GM20000 (cell line): ENCODE measurements at regions not wholly inside any gene's neighbourhood (a gene's known extent, or its start where the extent isn't known, plus 50 kb on each side); places are given as distances from the start of the nearest gene placed in this dataset.

Experiments used
- DNase-seq: peaks from one replicate; pipeline ENCODE4 v3.0.0; 2012; ENCODE audit warnings: low spot score
- CTCF ChIP-seq: IDR thresholded peaks from 2 replicates; pipeline ENCODE4 v1.5.1; 2012; ENCODE audit warnings: mild to moderate bottlenecking, control low read depth; ENCODE audit errors: extremely low read depth, missing control alignments

DNA sequence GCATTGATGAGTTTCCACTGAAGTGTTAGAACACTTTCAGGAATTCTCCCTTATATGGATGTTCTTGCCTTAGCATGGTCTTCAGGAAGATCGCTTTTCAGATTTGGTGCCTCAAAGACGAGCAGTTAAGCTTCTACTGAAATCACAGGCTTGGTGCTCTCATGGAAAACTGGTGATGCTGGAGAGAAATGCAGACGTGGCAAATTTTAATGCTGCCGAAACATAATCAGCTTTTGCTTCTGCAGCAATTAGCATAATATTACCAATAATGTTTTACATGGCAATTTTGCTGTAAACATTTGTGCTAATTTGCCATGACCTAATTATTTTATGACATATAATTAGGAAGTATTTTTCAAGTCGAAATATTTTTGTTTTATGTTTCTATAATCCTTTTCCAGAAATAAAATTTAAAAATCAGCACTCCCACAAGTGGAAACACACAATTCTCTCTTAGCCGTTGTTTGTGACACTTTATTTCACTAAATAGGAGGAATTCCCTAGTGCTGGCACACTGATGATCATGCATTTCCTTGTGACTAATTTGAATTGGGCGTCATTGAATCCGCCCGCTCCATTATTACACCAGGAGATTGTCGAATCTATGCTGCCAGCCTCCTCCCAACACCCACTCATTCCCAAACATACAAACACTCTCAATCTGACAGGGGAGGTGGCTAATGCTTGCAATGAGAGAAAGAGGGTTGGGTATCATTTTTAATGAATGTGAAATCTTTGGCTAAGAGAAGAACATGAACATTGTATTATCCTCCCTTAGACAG, 506.8 kb upstream of the PPP2R3A start:
- no peak for TF ChIP-seq CTCF
- DNase-seq, result no peak

DNA sequence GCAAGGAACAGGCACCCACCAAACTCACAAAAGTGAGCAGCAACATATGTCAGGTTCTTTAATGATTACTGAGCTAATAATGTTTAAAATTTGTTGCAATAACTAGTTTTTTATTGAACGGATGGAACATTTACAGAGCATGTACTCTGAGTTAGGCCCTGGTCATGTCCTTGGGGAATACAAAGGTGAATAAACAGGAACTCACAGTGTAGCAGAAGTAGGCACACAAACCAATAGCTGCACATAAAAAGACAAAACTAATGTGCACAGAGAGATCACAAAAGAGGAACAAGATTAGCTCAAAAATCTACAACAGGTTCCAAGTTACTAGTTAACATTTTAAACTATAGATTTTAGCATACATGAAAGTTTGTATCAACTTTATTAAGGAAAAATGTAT, 505.3 kb upstream of the PPP2R3A start:
- no peak for TF ChIP-seq CTCF
- DNase-seq, result no peak

GRCh38 chr3:135471911-135472310, 493.6 kb upstream of the PPP2R3A start:
- DNase-seq, result no peak
- TF ChIP-seq CTCF, result no peak

DNA sequence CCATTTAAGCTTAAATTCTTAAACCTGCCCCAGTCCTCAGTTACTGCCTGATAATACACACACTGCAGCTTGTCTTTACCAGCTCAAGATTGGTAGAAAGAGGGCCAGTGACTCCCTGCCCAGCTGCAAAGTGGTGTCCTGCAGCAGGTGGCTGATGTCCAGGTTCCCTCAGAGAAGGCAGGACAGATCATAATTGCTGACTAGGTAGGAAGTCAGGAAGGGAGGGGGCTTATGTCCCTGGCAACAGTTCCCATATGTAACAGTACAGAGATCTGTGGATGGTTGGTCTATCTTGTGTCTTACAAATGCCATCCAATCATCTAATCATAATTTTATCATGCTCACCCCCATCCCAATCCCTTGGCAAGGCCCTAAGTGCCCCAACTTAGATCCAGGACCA, 492.1 kb upstream of the PPP2R3A start:
- no peak for TF ChIP-seq CTCF
- no peak for DNase-seq

DNA sequence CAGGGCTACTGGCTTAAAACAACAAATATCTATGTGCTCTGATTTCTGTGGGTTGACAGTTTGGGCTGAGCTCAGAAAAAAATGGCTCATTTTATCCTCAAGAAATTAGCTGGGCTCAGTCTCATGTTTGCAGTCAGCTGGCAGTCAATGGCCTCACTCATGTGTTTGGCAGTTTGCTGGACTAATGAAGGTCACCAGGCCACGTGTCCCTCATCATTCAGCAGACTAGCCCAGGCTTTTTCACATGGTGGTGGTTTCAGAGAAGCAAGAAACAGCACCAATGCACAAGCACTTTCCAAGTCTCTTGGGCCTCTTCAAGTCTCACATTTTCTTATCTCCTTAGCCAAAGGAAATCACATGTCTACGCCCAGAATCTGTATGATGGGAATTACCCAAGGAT, 478.3 kb upstream of the PPP2R3A start:
- TF ChIP-seq CTCF, result no peak
- DNase-seq, result no peak

- DNase-seq, result no peak
- TF ChIP-seq CTCF, result no peak
These were observed 475.2 kb upstream of the PPP2R3A start for GRCh38 chr3:135490219-135490915.

DNA sequence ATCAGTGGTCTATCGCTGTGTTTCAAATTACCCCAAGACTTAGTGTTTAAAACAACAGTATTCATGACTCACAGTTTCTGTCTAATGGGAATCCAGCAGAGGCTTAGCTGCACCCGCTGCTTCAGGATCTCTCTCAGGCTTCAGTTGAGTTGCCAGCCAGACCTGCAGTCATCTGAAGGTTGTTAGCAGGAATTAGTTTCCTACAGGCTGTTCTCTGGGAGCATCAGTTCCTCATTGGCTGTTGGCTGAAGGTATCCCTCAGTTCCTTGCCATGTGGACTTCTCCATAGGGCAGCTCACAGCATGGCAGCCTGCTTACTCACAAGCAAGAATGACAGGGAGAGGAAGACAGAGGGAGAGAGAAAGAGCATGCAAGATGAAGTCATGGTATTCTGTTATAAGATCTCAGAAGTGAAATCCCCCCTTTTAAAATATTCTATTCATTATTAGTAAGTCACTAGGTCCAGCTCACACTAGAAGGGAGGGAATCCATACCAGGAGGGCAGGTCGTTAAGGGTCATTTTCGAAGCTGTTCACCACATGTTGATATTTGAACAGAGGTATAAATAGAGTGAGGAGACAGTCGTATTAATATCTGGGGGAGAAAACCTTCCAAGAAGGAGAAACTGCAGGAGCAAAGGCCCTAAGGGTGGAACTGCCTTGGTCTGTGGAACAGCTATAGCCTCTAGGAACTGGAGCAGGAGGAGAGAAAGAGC, 473.9 kb upstream of the PPP2R3A start:
- no peak for TF ChIP-seq CTCF
- no peak for DNase-seq
